H1 (cell line): ENCODE measurements at regions not wholly inside any gene's neighbourhood (a gene's known extent, or its start where the extent isn't known, plus 50 kb on each side); places are given as distances from the start of the nearest gene placed in this dataset.
A peak's percentile ranks its signal among the peaks of the same experiment; 100 is the strongest.

Source experiments
- CTCF ChIA-PET: fragments of 300-600 bp; sonication (Branson Sonifier 250); formaldehyde crosslinking; loops from one replicate; lab custom pipeline; 2021; ENCODE audit not compliant: partially characterized antibody; lab: Charles Lee
- POLR2A ChIA-PET: fragments of 300-600 bp; sonication (Branson Sonifier 250); formaldehyde crosslinking; loops from one replicate; lab custom pipeline; 2021; ENCODE audit warnings: inconsistent platforms; ENCODE audit not compliant: partially characterized antibody; lab: Charles Lee
- DNase-seq, 2 experiments: peaks; one replicate each; pipeline versions ENCODE4 v3.0.0 to v3.0.0-alpha.2; 2010 to 2022; ENCODE audit warnings: low spot score in 2 of 2, low read depth in 1 of 2, mixed read lengths in 1 of 2
- FAIRE-seq: peaks from 2 replicates; lab custom pipeline; 2011; peaks lifted over from hg19 to GRCh38; lab: Jason Lieb, UNC
- H2AFZ ChIP-seq: 2 replicates; pipeline ENCODE4 v1.8.1; 2012; ENCODE audit warnings: low read length, inconsistent platforms
- H2AK5ac ChIP-seq: 2 replicates; pipeline ENCODE4 v1.6.1; 2013; ENCODE audit warnings: low read depth, low read length
- H2BK120ac ChIP-seq: replicated peaks from 2 replicates; pipeline ENCODE3; 2013; ENCODE audit warnings: low read depth, low read length, inconsistent platforms
- H2BK12ac ChIP-seq: 2 replicates; pipeline ENCODE4 v1.6.1; 2013; ENCODE audit warnings: low read depth, low read length
- H2BK15ac ChIP-seq: 2 replicates; pipeline ENCODE4 v1.6.1; 2013; ENCODE audit warnings: low read length
- H2BK20ac ChIP-seq: 2 replicates; pipeline ENCODE4 v1.6.1; 2013; ENCODE audit warnings: low read length
- H2BK5ac ChIP-seq: 2 replicates; pipeline ENCODE4 v1.6.1; 2013; ENCODE audit warnings: low read depth, low read length
- H3K14ac ChIP-seq: 2 replicates; pipeline ENCODE4 v1.6.1; 2013; ENCODE audit warnings: inconsistent platforms; ENCODE audit not compliant: insufficient read length
- H3K18ac ChIP-seq: 2 replicates; pipeline ENCODE4 v1.6.1; 2013; ENCODE audit warnings: low read length; ENCODE audit errors: extremely low read depth
- H3K23ac ChIP-seq: 2 replicates; pipeline ENCODE4 v1.6.1; 2013; ENCODE audit warnings: inconsistent platforms; ENCODE audit not compliant: insufficient read length
- H3K23me2 ChIP-seq: 2 replicates; pipeline ENCODE4 v1.6.1; 2013; ENCODE audit warnings: low read depth, low read length
- H3K27ac ChIP-seq: 2 replicates; pipeline ENCODE4 v1.6.1; 2011; ENCODE audit warnings: low read depth, low read length, inconsistent platforms
- H3K27me3 ChIP-seq, 4 experiments: replicated peaks in 1 of 4; 1 replicate in 1 of 4; 2 replicates in 3 of 4; pipeline versions ENCODE4 v1.6.1 to v1.8.1; 2011 to 2013; ENCODE audit warnings: low read length in 3 of 4, mild to moderate bottlenecking in 3 of 4, inconsistent platforms in 2 of 4, mixed read lengths in 2 of 4, moderate library complexity in 1 of 4; ENCODE audit not compliant: control insufficient read depth in 3 of 4, insufficient read depth in 3 of 4; ENCODE audit errors: extremely low read depth in 1 of 4
- H3K36me3 ChIP-seq, 4 experiments: 2 replicates each; pipeline versions ENCODE4 v1.6.1 to v1.8.1; 2011 to 2013; ENCODE audit warnings: mild to moderate bottlenecking in 4 of 4, low read length in 3 of 4, moderate library complexity in 2 of 4, control low read depth in 1 of 4, inconsistent platforms in 1 of 4; ENCODE audit not compliant: insufficient read depth in 4 of 4, control insufficient read depth in 2 of 4
- H3K4ac ChIP-seq: replicated peaks from 2 replicates; pipeline ENCODE3; 2013; ENCODE audit warnings: low read length, low read depth, mixed read lengths, inconsistent platforms; ENCODE audit not compliant: insufficient read length
- H3K4me1 ChIP-seq, 4 experiments: replicated peaks in 1 of 4; 1 replicate in 1 of 4; 2 replicates in 3 of 4; pipeline versions ENCODE4 v1.6.1 to v1.8.1; 2011 to 2013; ENCODE audit warnings: low read length in 3 of 4, inconsistent platforms in 2 of 4, mixed read lengths in 1 of 4; ENCODE audit not compliant: insufficient read depth in 4 of 4, control insufficient read depth in 3 of 4
- H3K4me2 ChIP-seq, 2 experiments: 2 replicates each; pipeline versions ENCODE4 v1.6.1 to v1.8.1; 2011 to 2013; ENCODE audit warnings: low read depth in 2 of 2, low read length in 2 of 2, control low read depth in 1 of 2, inconsistent platforms in 1 of 2, mild to moderate bottlenecking in 1 of 2; ENCODE audit not compliant: insufficient read depth in 1 of 2
- H3K4me3 ChIP-seq, 4 experiments: fragments of 200-600, 300-600 bp in 1 of 4; sonication (generic), shearing (Covaris generic), sonication (Bioruptor Twin) in 1 of 4; 2 replicates each; pipeline versions ENCODE4 v1.5.1 to v1.8.1; 2011 to 2016; ENCODE audit warnings: low read length in 4 of 4, low read depth in 3 of 4, control low read depth in 2 of 4, inconsistent platforms in 2 of 4, mild to moderate bottlenecking in 2 of 4, mixed read lengths in 1 of 4, moderate library complexity in 1 of 4; ENCODE audit not compliant: insufficient read depth in 2 of 4; ENCODE audit errors: extremely low read depth in 1 of 4
- H3K56ac ChIP-seq: replicated peaks from 2 replicates; pipeline ENCODE3; 2013; ENCODE audit warnings: low read depth, mild to moderate bottlenecking, mixed read lengths, low read length, inconsistent platforms; ENCODE audit not compliant: insufficient read length
- H3K79me1 ChIP-seq: 2 replicates; pipeline ENCODE4 v1.6.1; 2013; ENCODE audit warnings: low read depth, low read length, control low read depth
- H3K79me2 ChIP-seq, 2 experiments: 2 replicates each; pipeline versions ENCODE4 v1.6.1 to v1.8.1; 2012 to 2013; ENCODE audit warnings: low read length in 2 of 2, mild to moderate bottlenecking in 2 of 2, inconsistent platforms in 1 of 2; ENCODE audit not compliant: insufficient read depth in 2 of 2, control insufficient read depth in 1 of 2
- H3K9ac ChIP-seq, 4 experiments: replicated peaks in 1 of 4; 1 replicate in 1 of 4; 2 replicates in 3 of 4; pipeline versions ENCODE4 v1.6.1 to v1.8.1; 2011 to 2013; ENCODE audit warnings: low read depth in 3 of 4, low read length in 3 of 4, control low read depth in 2 of 4, mild to moderate bottlenecking in 2 of 4, moderate library complexity in 2 of 4, inconsistent platforms in 1 of 4; ENCODE audit errors: extremely low read depth in 1 of 4
- H3K9me3 ChIP-seq, 2 experiments: 2 replicates each; pipeline versions ENCODE4 v1.6.1 to v1.8.1; 2012 to 2013; ENCODE audit warnings: mild to moderate bottlenecking in 2 of 2, moderate library complexity in 2 of 2, control low read depth in 1 of 2, inconsistent platforms in 1 of 2, low read depth in 1 of 2, low read length in 1 of 2, mixed read lengths in 1 of 2; ENCODE audit not compliant: insufficient read depth in 2 of 2
- H4K20me1 ChIP-seq, 2 experiments: replicated peaks in 1 of 2; 2 replicates each; pipeline versions ENCODE3 to v1.8.1; 2011 to 2013; ENCODE audit warnings: inconsistent platforms in 2 of 2, low read length in 2 of 2, mild to moderate bottlenecking in 1 of 2; ENCODE audit not compliant: insufficient read depth in 2 of 2, control insufficient read depth in 1 of 2
- H4K5ac ChIP-seq: 2 replicates; pipeline ENCODE4 v1.6.1; 2013; ENCODE audit warnings: low read length, low read depth, mixed read lengths, inconsistent platforms; ENCODE audit not compliant: insufficient read length
- H4K8ac ChIP-seq: 2 replicates; pipeline ENCODE4 v1.8.0; 2013; ENCODE audit warnings: mild to moderate bottlenecking, moderate library complexity, low read length, inconsistent platforms; ENCODE audit not compliant: insufficient read depth; ENCODE audit errors: extremely low read depth
- H4K91ac ChIP-seq: replicated peaks from 2 replicates; pipeline ENCODE3; 2013; ENCODE audit warnings: low read length, mixed read lengths, inconsistent platforms; ENCODE audit not compliant: insufficient read length
- CEBPB ChIP-seq: IDR thresholded peaks from 2 replicates; pipeline ENCODE4 v1.6.1; 2012; ENCODE audit warnings: low read depth, low read length
- CTCF ChIP-seq, 3 experiments: IDR thresholded peaks; 1 replicate in 2 of 3; 2 replicates in 1 of 3; pipeline versions ENCODE4 v1.5.1 to v1.6.1; 2011; ENCODE audit warnings: low read length in 3 of 3, mild to moderate bottlenecking in 3 of 3, inconsistent platforms in 2 of 3, low read depth in 1 of 3, moderate library complexity in 1 of 3; ENCODE audit not compliant: insufficient read depth in 1 of 3; ENCODE audit errors: control extremely low read depth in 1 of 3
- POLR2AphosphoS5 ChIP-seq: IDR thresholded peaks from 2 replicates; pipeline ENCODE4 v1.6.1; 2011; ENCODE audit warnings: low read depth, low read length
- RAD21 ChIP-seq, 2 experiments: IDR thresholded peaks in 1 of 2; conservative IDR thresholded peaks in 1 of 2; 2 replicates each; pipeline ENCODE4 v1.6.1; 2011; ENCODE audit warnings: low read depth in 2 of 2, low read length in 2 of 2, improper control_type of control experiment in 1 of 2, inconsistent platforms in 1 of 2, mild to moderate bottlenecking in 1 of 2, moderate library complexity in 1 of 2
- WGBS, 2 experiments: shearing (Covaris generic) in 1 of 2; methylation state at CpG; one replicate each; pipeline versions ENCODE4 v1.1.6 to v1.1.7; 2013 to 2015; ENCODE audit warnings: low lambda C conversion rate in 2 of 2, mixed read lengths in 2 of 2, inconsistent platforms in 1 of 2, low coverage in 1 of 2, missing lambda C conversion rate in 1 of 2; ENCODE audit not compliant: insufficient replicate concordance in 2 of 2, insufficient coverage in 1 of 2, insufficient read length in 1 of 2; ENCODE audit errors: extremely low coverage in 1 of 2, missing lambda C conversion rate in 1 of 2; 5-methylcytosine and 5-hydroxymethylcytosine counted together

DNA sequence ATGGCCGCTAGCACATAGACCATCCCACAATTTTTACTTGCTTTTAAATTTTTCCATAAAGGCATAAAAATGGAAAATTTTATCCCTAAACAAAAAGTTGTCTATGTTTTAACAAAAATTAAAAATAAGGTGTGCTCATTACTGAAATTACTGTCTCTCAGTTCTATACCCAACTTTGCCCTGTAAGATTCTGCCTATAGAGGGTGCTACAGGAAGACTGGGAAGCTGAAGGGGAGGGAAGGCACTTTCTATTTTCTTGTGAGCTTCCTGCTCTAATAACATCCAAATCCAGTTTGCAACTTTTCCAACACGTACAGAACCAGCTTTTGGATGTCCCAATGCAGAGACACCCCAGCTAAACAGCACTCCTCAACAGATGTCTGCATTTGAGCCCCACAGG, 666.9 kb downstream of the PLCL1 start:
- no peak overlapping the region for H2BK20ac ChIP-seq
- no peak overlapping the region for H3K18ac ChIP-seq
- no peak overlapping the region for H4K5ac ChIP-seq
- no peak overlapping the region for H3K4ac ChIP-seq
- H3K79me2 ChIP-seq = no peaks in the 10 kb centered on the region
- POLR2A ChIA-PET = no interaction called here
- H3K9me3 ChIP-seq = no peaks in the 10 kb centered on the region
- H4K91ac ChIP-seq = no peak overlapping the region
- peak overlapping the region; percentile 95; the same call in 1 of the 2 replicates for H2AFZ ChIP-seq
- H3K36me3 ChIP-seq = no peaks in the 10 kb centered on the region
- no peak overlapping the region for H3K4me3 ChIP-seq
- 56% methylated on average over 2 of the region's 2 CpGs; no CpG with 5 or more reads in 1 of the 2 experiments for WGBS, 2 experiments
- H3K14ac ChIP-seq = no peak overlapping the region
- no peaks in the 10 kb centered on the region for H4K20me1 ChIP-seq
- FAIRE-seq (peak; percentile 7), DNase-seq (no peak)
- H2BK5ac ChIP-seq = no peak overlapping the region
- H3K4me1 ChIP-seq = peaks cover 0 to 4% (median 3%) of the 10 kb centered on the region in 4 experiments; a peak in 4 of 7 replicates
- no peak overlapping the region for H4K8ac ChIP-seq
- H2BK15ac ChIP-seq = no peak overlapping the region
- no peaks in the 10 kb centered on the region for H3K79me1 ChIP-seq
- no peaks in the 10 kb centered on the region for H3K23me2 ChIP-seq
- CTCF ChIA-PET = interaction anchor here (0.7 to 1.4 kb wide), 6 partner anchors 9 to 127 kb away, joined by 3 to 7 read pairs (median 4); no protein-coding TSS in a partner anchor
- H2BK120ac ChIP-seq = no peak overlapping the region
- H3K23ac ChIP-seq = no peak overlapping the region
- H3K27me3 ChIP-seq = no peaks in the 10 kb centered on the region
- H2BK12ac ChIP-seq = no peak overlapping the region
- no peak overlapping the region; a peak in 1 of 4 replicates for H3K4me2 ChIP-seq
- no peak overlapping the region for H3K56ac ChIP-seq
- TF ChIP-seq POLR2AphosphoS5 (no peak), CTCF (IDR thresholded peaks at IDR 0.05; ENCODE audit: control extremely low read depth in 1 of 3, insufficient read depth in 1 of 3, low read depth in 1 of 3, low read length in 3 of 3) (peak in 2 of 3 experiments; percentile 42 to 71; a peak in 2 of 4 replicates), RAD21 (IDR thresholded peaks at IDR 0.05 in 1 of 2, conservative IDR thresholded peaks at IDR 0.05 in 1 of 2; ENCODE audit: low read depth in 2 of 2, low read length in 2 of 2) (peak; percentile 60), CEBPB (no peak)
- H2AK5ac ChIP-seq = no peak overlapping the region
- H3K27ac ChIP-seq = no peak overlapping the region
- no peak overlapping the region for H3K9ac ChIP-seq
